ENCODE measurements at regions not wholly inside any gene's neighbourhood (a gene's known extent, or its start where the extent isn't known, plus 50 kb on each side); places are given as distances from the start of the nearest gene placed in this dataset.

DNA sequence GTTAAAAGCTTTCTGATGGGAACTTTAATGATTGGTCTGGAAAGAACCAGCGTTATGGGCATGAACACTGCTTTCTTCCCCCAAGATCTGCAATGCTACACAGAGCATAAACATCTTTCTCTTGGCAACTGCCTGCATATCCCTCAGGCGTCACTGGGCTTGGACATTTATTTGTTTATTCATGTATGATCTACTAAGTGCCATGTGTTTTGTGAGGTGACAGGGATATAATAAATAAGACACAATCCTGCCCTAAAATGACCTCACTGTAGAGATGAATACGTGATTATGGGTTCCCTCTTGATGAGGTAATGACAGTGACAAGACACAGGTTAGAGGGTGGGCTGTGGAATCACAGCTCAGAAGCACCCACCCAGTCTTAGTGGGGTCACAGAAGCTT lies 485.3 kb downstream of the PDCD6IP start:
- H3K4me3 ChIP-seq = no peak overlapping the region
- DNase-seq = no peak
- no peaks in the 10 kb centered on the region for H3K27me3 ChIP-seq
- H3K27ac ChIP-seq = no peak overlapping the region
- H3K9me3 ChIP-seq = no peaks in the 10 kb centered on the region
- TF ChIP-seq, protein P1, sequence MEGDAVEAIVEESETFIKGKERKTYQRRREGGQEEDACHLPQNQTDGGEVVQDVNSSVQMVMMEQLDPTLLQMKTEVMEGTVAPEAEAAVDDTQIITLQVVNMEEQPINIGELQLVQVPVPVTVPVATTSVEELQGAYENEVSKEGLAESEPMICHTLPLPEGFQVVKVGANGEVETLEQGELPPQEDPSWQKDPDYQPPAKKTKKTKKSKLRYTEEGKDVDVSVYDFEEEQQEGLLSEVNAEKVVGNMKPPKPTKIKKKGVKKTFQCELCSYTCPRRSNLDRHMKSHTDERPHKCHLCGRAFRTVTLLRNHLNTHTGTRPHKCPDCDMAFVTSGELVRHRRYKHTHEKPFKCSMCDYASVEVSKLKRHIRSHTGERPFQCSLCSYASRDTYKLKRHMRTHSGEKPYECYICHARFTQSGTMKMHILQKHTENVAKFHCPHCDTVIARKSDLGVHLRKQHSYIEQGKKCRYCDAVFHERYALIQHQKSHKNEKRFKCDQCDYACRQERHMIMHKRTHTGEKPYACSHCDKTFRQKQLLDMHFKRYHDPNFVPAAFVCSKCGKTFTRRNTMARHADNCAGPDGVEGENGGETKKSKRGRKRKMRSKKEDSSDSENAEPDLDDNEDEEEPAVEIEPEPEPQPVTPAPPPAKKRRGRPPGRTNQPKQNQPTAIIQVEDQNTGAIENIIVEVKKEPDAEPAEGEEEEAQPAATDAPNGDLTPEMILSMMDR (IDR thresholded peaks at IDR 0.05) = no peak
- no peak for TF ChIP-seq POLR2A (IDR thresholded peaks at IDR 0.05)
- H3K36me3 ChIP-seq = no peaks in the 10 kb centered on the region
- no peaks in the 10 kb centered on the region for H3K4me1 ChIP-seq

DNA sequence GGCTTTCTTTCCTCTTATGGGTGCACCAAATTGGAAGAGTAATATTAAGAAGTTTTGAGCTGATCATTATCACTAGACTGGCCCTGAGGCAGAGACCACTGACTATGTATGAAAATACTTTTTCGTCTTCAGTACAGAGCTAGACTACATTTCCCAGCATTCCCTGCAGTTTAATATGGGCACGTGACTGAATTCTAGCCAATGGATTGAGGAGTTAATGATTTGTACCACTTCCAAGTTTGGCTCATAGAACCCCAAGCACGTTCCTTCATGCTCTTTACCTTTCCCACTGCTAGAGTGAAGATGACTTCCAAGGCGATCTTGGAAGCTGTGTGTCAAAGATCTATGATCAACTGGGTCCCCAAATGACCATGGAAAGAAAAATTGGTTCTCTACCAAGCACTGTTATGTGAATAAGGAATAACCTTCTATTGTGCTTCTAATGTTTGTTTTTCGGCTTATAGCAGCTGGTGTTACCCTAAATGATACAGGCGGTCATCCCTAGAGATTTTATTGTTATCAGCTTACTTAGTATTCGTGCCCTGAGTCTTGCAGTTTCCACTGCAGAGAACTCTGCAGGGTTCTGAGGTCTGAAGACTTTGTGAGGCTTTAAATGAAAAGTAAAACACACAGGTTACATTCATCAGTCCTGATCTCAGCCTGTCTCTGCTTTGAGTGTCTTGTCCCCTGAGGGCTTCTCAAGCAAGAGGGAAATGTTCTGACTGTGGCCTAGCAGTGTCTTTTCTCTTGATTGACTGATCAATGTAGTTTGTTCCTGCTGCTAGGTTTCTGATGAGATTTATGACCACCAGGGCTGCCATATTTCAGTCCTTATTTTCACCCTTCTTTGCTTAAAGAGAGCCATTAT lies 486.8 kb downstream of the PDCD6IP start:
- Histone ChIP-seq H3K4me3 (no peak overlapping the region), H3K4me1 (no peaks in the 10 kb centered on the region), H3K36me3 (no peaks in the 10 kb centered on the region), H3K9me3 (no peaks in the 10 kb centered on the region), H3K27me3 (no peaks in the 10 kb centered on the region), H3K27ac (no peak overlapping the region)
- no peak for DNase-seq
- TF ChIP-seq, protein P1 (IDR thresholded peaks at IDR 0.05) = no peak
- TF ChIP-seq POLR2A (IDR thresholded peaks at IDR 0.05) = no peak

DNA sequence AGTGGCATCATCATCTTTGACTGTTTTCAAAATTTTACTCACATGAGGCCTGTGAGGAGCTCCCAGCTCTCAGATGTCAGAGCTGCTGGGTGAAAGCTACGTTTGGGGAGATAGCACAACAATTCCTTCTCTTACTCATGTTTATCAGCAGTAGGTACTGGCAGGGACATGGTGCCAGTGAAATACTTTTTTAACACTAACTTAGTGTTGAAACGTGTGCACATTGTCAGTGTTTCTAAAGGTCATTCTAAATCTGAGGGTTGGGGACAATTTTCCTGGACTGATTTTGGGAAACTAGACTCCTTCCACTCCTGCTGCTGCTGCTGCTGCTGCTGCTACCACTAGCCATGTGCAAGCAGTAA lies 487.4 kb downstream of the PDCD6IP start:
- TF ChIP-seq, protein P1 (IDR thresholded peaks at IDR 0.05) = no peak
- TF ChIP-seq POLR2A (IDR thresholded peaks at IDR 0.05) = no peak

DNA sequence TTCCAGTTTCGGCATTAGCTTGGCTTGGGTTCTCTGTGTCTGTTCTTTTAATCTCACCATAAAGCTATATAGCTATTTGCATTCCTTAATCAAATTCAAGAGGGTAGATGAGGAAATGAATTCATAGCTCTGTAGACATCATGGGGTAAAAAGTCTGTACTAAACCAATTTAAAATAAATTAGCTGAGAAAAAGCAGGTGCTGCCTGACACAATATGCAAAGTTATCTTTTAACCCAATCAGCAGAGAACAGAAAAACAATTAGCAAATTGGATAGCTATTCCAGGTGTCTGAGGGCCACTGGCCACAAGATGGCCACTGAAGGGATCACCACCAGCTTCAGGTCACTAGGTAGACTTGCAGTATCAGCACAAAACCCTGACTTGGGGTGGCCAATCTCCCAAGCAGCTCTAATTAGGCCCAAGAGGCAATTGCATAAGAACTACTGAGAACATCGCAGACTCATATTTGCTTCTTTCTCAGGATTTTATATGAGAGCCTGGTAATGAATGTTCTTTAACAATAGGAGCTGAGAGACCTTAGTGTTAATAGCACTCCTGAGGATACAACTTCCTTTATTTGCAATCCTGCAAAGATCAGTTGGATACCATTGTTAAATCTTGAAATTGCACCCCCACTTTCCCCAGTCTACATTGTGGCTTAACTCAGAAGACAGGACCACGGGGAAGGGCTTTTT lies 494.3 kb downstream of the PDCD6IP start:
- Histone ChIP-seq H3K27ac (no peak overlapping the region), H3K4me3 (no peak overlapping the region), H3K4me1 (no peaks in the 10 kb centered on the region), H3K36me3 (no peaks in the 10 kb centered on the region), H3K27me3 (no peaks in the 10 kb centered on the region), H3K9me3 (no peaks in the 10 kb centered on the region)
- no peak for DNase-seq
- TF ChIP-seq, protein P1 (IDR thresholded peaks at IDR 0.05) = no peak
- TF ChIP-seq POLR2A (IDR thresholded peaks at IDR 0.05) = no peak

More for the DNA sequence above, 487.4 kb downstream of the PDCD6IP start:
- no peak for DNase-seq
- no peaks in the 10 kb centered on the region for H3K9me3 ChIP-seq
- no peaks in the 10 kb centered on the region for H3K4me1 ChIP-seq
- H3K27ac ChIP-seq = no peak overlapping the region
- no peak overlapping the region for H3K4me3 ChIP-seq
- H3K27me3 ChIP-seq = no peaks in the 10 kb centered on the region
- H3K36me3 ChIP-seq = no peaks in the 10 kb centered on the region

DNA sequence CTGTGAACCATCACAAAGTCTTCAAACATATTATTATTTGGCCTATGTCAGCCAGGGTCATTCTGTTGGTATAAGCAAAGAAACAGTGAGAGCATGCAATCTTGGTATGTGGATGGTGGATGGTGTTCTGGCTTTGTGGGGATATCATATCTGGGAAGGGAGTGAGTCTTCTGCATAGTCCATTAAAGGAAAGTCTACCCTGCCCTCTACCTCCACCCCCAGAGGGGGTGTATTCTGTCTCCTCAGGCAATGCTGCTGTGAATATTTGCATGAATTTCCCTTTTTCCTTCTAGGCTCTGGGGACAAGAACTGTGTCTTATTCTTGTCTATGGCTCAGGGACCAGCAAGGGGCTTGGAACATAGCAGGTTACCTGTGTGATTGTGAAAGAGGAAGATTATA lies 495.8 kb downstream of the PDCD6IP start:
- no peak for DNase-seq
- no peak overlapping the region for H3K4me3 ChIP-seq

More for the DNA sequence above, 495.8 kb downstream of the PDCD6IP start:
- no peaks in the 10 kb centered on the region for H3K36me3 ChIP-seq
- no peaks in the 10 kb centered on the region for H3K27me3 ChIP-seq
- H3K27ac ChIP-seq = no peak overlapping the region
- no peaks in the 10 kb centered on the region for H3K9me3 ChIP-seq
- TF ChIP-seq, protein P1 (IDR thresholded peaks at IDR 0.05) = no peak
- no peak for TF ChIP-seq POLR2A (IDR thresholded peaks at IDR 0.05)
- peaks cover 0 to 3% (median 0%) of the 10 kb centered on the region in 4 donors for H3K4me1 ChIP-seq

Data from Peyer's patch (tissue), 4 donors.